Testis (tissue), 2 donors: ENCODE measurements at regions not wholly inside any gene's neighbourhood (a gene's known extent, or its start where the extent isn't known, plus 50 kb on each side); places are given as distances from the start of the nearest gene placed in this dataset.

ENCODE experiments used
- CTCF ChIP-seq, 3 experiments: fragments of 450-650 bp in 2 of 3; fragments of 200-600 bp in 1 of 3; sonication (generic) in 1 of 3; IDR thresholded peaks; one replicate each; pipeline ENCODE4 v1.5.1; 2016 to 2019; ENCODE audit warnings: antibody characterized with exemption in 3 of 3, mild to moderate bottlenecking in 2 of 3, moderate library complexity in 1 of 3
- POLR2A ChIP-seq: fragments of 450-650 bp; IDR thresholded peaks from one replicate; pipeline ENCODE4 v1.6.1; 2017; ENCODE audit warnings: antibody characterized with exemption, mild to moderate bottlenecking, moderate library complexity

GRCh38 chr1:29853716-29854330 is 617.5 kb downstream of the PTPRU start:
- TF ChIP-seq CTCF (IDR thresholded peaks at IDR 0.05) (no peak), POLR2A (no peak)
